Astrocyte (in vitro differentiated cells and primary cell): ENCODE measurements at regions not wholly inside any gene's neighbourhood (a gene's known extent, or its start where the extent isn't known, plus 50 kb on each side); places are given as distances from the start of the nearest gene placed in this dataset.

ENCODE experiments used
- DNase-seq: peaks from one replicate; pipeline ENCODE4 v3.0.0-alpha.2; 2010; ENCODE audit warnings: low read depth
- FAIRE-seq: peaks from 2 replicates; lab custom pipeline; 2011; peaks lifted over from hg19 to GRCh38; lab: Jason Lieb, UNC
- H2AFZ ChIP-seq: 2 replicates; pipeline ENCODE4 v1.6.0; 2012; ENCODE audit warnings: low read depth, low read length, inconsistent platforms
- H3K27ac ChIP-seq: 2 replicates; pipeline ENCODE4 v1.5.1; 2011; ENCODE audit warnings: low read depth, low read length, inconsistent platforms
- H3K27me3 ChIP-seq: 2 replicates; pipeline ENCODE4 v1.6.0; 2011; ENCODE audit warnings: low read length, inconsistent platforms; ENCODE audit not compliant: insufficient read depth
- H3K36me3 ChIP-seq: 2 replicates; pipeline ENCODE4 v1.5.1; 2011; ENCODE audit warnings: low read length, inconsistent platforms; ENCODE audit not compliant: insufficient read depth
- H3K4me1 ChIP-seq: 2 replicates; pipeline ENCODE4 v1.5.1; 2011; ENCODE audit warnings: low read length, inconsistent platforms; ENCODE audit not compliant: insufficient read depth
- H3K4me2 ChIP-seq: 2 replicates; pipeline ENCODE4 v1.6.0; 2012; ENCODE audit warnings: low read length, inconsistent platforms
- H3K4me3 ChIP-seq: 2 replicates; pipeline ENCODE4 v1.5.1; 2011; ENCODE audit warnings: low read depth, mild to moderate bottlenecking, low read length, inconsistent platforms; ENCODE audit not compliant: insufficient read depth
- H3K79me2 ChIP-seq: 2 replicates; pipeline ENCODE4 v1.6.0; 2012; ENCODE audit warnings: mild to moderate bottlenecking, low read length, inconsistent platforms; ENCODE audit not compliant: insufficient read depth
- H3K9ac ChIP-seq: 2 replicates; pipeline ENCODE4 v1.6.0; 2012; ENCODE audit warnings: mild to moderate bottlenecking, low read length, inconsistent platforms
- H3K9me3 ChIP-seq: 2 replicates; pipeline ENCODE4 v1.5.1; 2012; ENCODE audit warnings: low read depth, mild to moderate bottlenecking, low read length, inconsistent platforms; ENCODE audit not compliant: insufficient read depth
- H4K20me1 ChIP-seq: 2 replicates; pipeline ENCODE4 v1.6.0; 2012; ENCODE audit warnings: low read length, inconsistent platforms; ENCODE audit not compliant: insufficient read depth
- H3K27ac Mint-ChIP-seq: one replicate; pipeline ENCODE4 v1.8.0; 2021; ENCODE audit warnings: mild to moderate bottlenecking, mixed read lengths; ENCODE audit not compliant: unreplicated experiment
- H3K27me3 Mint-ChIP-seq: one replicate; pipeline ENCODE4 v1.8.0; 2021; ENCODE audit warnings: low read depth, mixed read lengths; ENCODE audit not compliant: unreplicated experiment
- H3K36me3 Mint-ChIP-seq: one replicate; pipeline ENCODE4 v1.8.0; 2021; ENCODE audit warnings: low read depth, mixed read lengths; ENCODE audit not compliant: unreplicated experiment
- H3K4me1 Mint-ChIP-seq: one replicate; pipeline ENCODE4 v1.8.0; 2021; ENCODE audit warnings: low read depth, mixed read lengths; ENCODE audit not compliant: unreplicated experiment
- H3K4me3 Mint-ChIP-seq: one replicate; pipeline ENCODE4 v1.8.0; 2021; ENCODE audit warnings: mild to moderate bottlenecking, moderate library complexity, mixed read lengths; ENCODE audit not compliant: unreplicated experiment
- H3K9me3 Mint-ChIP-seq: one replicate; pipeline ENCODE4 v1.8.0; 2021; ENCODE audit warnings: mild to moderate bottlenecking, mixed read lengths; ENCODE audit not compliant: unreplicated experiment
- CTCF ChIP-seq: IDR thresholded peaks from 2 replicates; pipeline ENCODE4 v1.5.1; 2011; ENCODE audit warnings: low read depth, mild to moderate bottlenecking, inconsistent platforms, low read length, moderate library complexity; ENCODE audit not compliant: insufficient read depth
- EZH2 ChIP-seq: IDR thresholded peaks from 2 replicates; pipeline ENCODE4 v1.6.1; 2012; ENCODE audit warnings: mild to moderate bottlenecking, low read length, inconsistent platforms; ENCODE audit not compliant: insufficient read depth

GRCh38 chr20:48143435-48144081, 358.3 kb upstream of the SULF2 start:
- Mint-ChIP-seq H3K27me3 (peaks cover 41% of the 10 kb centered on the region), H3K9me3 (peaks cover 23% of the 10 kb centered on the region), H3K36me3 (no peaks in the 10 kb centered on the region), H3K4me1 (peaks cover 6% of the 10 kb centered on the region), H3K27ac (no peak overlapping the region), H3K4me3 (no peak overlapping the region)
- H3K4me1 ChIP-seq = peaks cover 11% of the 10 kb centered on the region
- DNase-seq = no peak
- no peaks in the 10 kb centered on the region for H3K79me2 ChIP-seq
- H3K27ac ChIP-seq = no peak overlapping the region
- no peaks in the 10 kb centered on the region for H4K20me1 ChIP-seq
- no peaks in the 10 kb centered on the region for H3K36me3 ChIP-seq
- no peak for FAIRE-seq
- H3K27me3 ChIP-seq = peaks cover 20% of the 10 kb centered on the region
- no peak overlapping the region for H3K9ac ChIP-seq
- H2AFZ ChIP-seq = no peak overlapping the region
- no peak for TF ChIP-seq CTCF
- no peak for TF ChIP-seq EZH2
- peaks cover 5% of the 10 kb centered on the region for H3K9me3 ChIP-seq
- H3K4me3 ChIP-seq = no peak overlapping the region
- H3K4me2 ChIP-seq = no peak overlapping the region

- Mint-ChIP-seq H3K4me1 (peaks cover 6% of the 10 kb centered on the region), H3K4me3 (no peak overlapping the region), H3K9me3 (peaks cover 23% of the 10 kb centered on the region), H3K36me3 (no peaks in the 10 kb centered on the region), H3K27ac (no peak overlapping the region), H3K27me3 (peaks cover 50% of the 10 kb centered on the region)
- Histone ChIP-seq H3K79me2 (no peaks in the 10 kb centered on the region), H2AFZ (no peak overlapping the region), H3K4me3 (no peak overlapping the region), H3K9me3 (peaks cover 5% of the 10 kb centered on the region), H3K4me2 (no peak overlapping the region), H3K36me3 (no peaks in the 10 kb centered on the region), H3K4me1 (peaks cover 11% of the 10 kb centered on the region), H3K9ac (no peak overlapping the region), H4K20me1 (no peaks in the 10 kb centered on the region), H3K27me3 (peaks cover 16% of the 10 kb centered on the region), H3K27ac (no peak overlapping the region)
- no peak for DNase-seq
- no peak for FAIRE-seq
- TF ChIP-seq EZH2 = no peak
- TF ChIP-seq CTCF = no peak
Measured at GRCh38 chr20:48142516-48142773, 357.2 kb upstream of the SULF2 start.

- Mint-ChIP-seq H3K9me3 (peaks cover 23% of the 10 kb centered on the region), H3K36me3 (no peaks in the 10 kb centered on the region), H3K4me3 (no peak overlapping the region), H3K27ac (no peak overlapping the region), H3K27me3 (peaks cover 48% of the 10 kb centered on the region), H3K4me1 (peaks cover 6% of the 10 kb centered on the region)
- H3K79me2 ChIP-seq = no peaks in the 10 kb centered on the region
- FAIRE-seq (no peak), DNase-seq (no peak)
- no peaks in the 10 kb centered on the region for H4K20me1 ChIP-seq
- H3K4me1 ChIP-seq = peaks cover 11% of the 10 kb centered on the region
- no peaks in the 10 kb centered on the region for H3K36me3 ChIP-seq
- no peak overlapping the region for H3K4me3 ChIP-seq
- no peak overlapping the region for H3K4me2 ChIP-seq
- H2AFZ ChIP-seq = no peak overlapping the region
- no peak overlapping the region for H3K9ac ChIP-seq
- H3K27me3 ChIP-seq = peaks cover 13% of the 10 kb centered on the region
- H3K9me3 ChIP-seq = peaks cover 5% of the 10 kb centered on the region
- no peak for TF ChIP-seq EZH2
- TF ChIP-seq CTCF = no peak
- no peak overlapping the region for H3K27ac ChIP-seq
Measured at GRCh38 chr20:48141660-48142515, 356.6 kb upstream of the SULF2 start.
